HEK293 (cell line): ENCODE measurements at regions not wholly inside any gene's neighbourhood (a gene's known extent, or its start where the extent isn't known, plus 50 kb on each side); places are given as distances from the start of the nearest gene placed in this dataset.
A peak's percentile ranks its signal among the peaks of the same experiment; 100 is the strongest.

Experiments used
- BCL11B ChIP-seq: fragments of 450-650 bp; formaldehyde crosslinking; IDR thresholded peaks from 2 replicates; pipeline ENCODE4 v1.5.1; 2016; ENCODE audit warnings: low read depth, missing biosample characterization, missing genetic modification characterization
- GLI2 ChIP-seq: fragments of 450-650 bp; formaldehyde crosslinking; IDR thresholded peaks from 2 replicates; pipeline ENCODE4; 2017; ENCODE audit warnings: missing biosample characterization, missing genetic modification characterization, low read depth, borderline replicate concordance
- KLF10 ChIP-seq: fragments of 450-650 bp; IDR thresholded peaks from 2 replicates; pipeline ENCODE4 v1.5.1; 2018; ENCODE audit warnings: missing biosample characterization, mild to moderate bottlenecking, missing genetic modification characterization
- KLF8 ChIP-seq: fragments of 450-650 bp; formaldehyde crosslinking; IDR thresholded peaks from 2 replicates; pipeline ENCODE4 v1.5.1; 2016; ENCODE audit warnings: missing biosample characterization, missing genetic modification characterization
- SETDB1 ChIP-seq: IDR thresholded peaks from one replicate; pipeline ENCODE4 v1.6.1; 2017; ENCODE audit warnings: mild to moderate bottlenecking, low read length, moderate library complexity, mixed read lengths; ENCODE audit not compliant: insufficient read length
- SP3 ChIP-seq: fragments of 450-650 bp; formaldehyde crosslinking; IDR thresholded peaks from 2 replicates; pipeline ENCODE4 v1.5.1; 2016; ENCODE audit warnings: missing biosample characterization, missing genetic modification characterization
- ZBTB21 ChIP-seq: fragments of 450-650 bp; formaldehyde crosslinking; IDR thresholded peaks from 2 replicates; pipeline ENCODE4 v1.5.1; 2017; ENCODE audit warnings: missing biosample characterization, missing genetic modification characterization
- ZBTB7A ChIP-seq: fragments of 450-650 bp; formaldehyde crosslinking; IDR thresholded peaks from 2 replicates; pipeline ENCODE4 v1.5.1; 2016; ENCODE audit warnings: low read depth, missing biosample characterization, missing genetic modification characterization
- ZNF121 ChIP-seq: fragments of 450-650 bp; formaldehyde crosslinking; IDR thresholded peaks from 2 replicates; pipeline ENCODE4 v1.5.1; 2016; ENCODE audit warnings: missing biosample characterization, missing genetic modification characterization
- ZNF146 ChIP-seq: fragments of 450-650 bp; formaldehyde crosslinking; IDR thresholded peaks from 2 replicates; pipeline ENCODE4 v1.5.1; 2016; ENCODE audit warnings: missing biosample characterization, missing genetic modification characterization
- ZNF18 ChIP-seq: fragments of 450-650 bp; formaldehyde crosslinking; IDR thresholded peaks from 2 replicates; pipeline ENCODE4 v1.5.1; 2016; ENCODE audit warnings: missing biosample characterization, missing genetic modification characterization
- ZNF202 ChIP-seq: fragments of 450-650 bp; formaldehyde crosslinking; IDR thresholded peaks from 2 replicates; pipeline ENCODE4 v1.5.1; 2016; ENCODE audit warnings: missing biosample characterization, missing genetic modification characterization, borderline replicate concordance
- ZNF211 ChIP-seq: fragments of 450-650 bp; formaldehyde crosslinking; IDR thresholded peaks from 2 replicates; pipeline ENCODE4 v1.5.1; 2016; ENCODE audit warnings: low read depth, missing biosample characterization, missing genetic modification characterization
- ZNF292 ChIP-seq: fragments of 450-650 bp; formaldehyde crosslinking; IDR thresholded peaks from 2 replicates; pipeline ENCODE4 v1.5.1; 2016; ENCODE audit warnings: low read depth, missing biosample characterization, missing genetic modification characterization, borderline replicate concordance
- ZNF302 ChIP-seq: fragments of 450-650 bp; formaldehyde crosslinking; IDR thresholded peaks from 2 replicates; pipeline ENCODE4 v1.5.1; 2016; ENCODE audit warnings: missing biosample characterization, missing genetic modification characterization, low read depth
- ZNF37A ChIP-seq: fragments of 450-650 bp; IDR thresholded peaks from 2 replicates; pipeline ENCODE4 v1.5.1; 2018; ENCODE audit warnings: missing biosample characterization, missing genetic modification characterization
- ZNF416 ChIP-seq: fragments of 450-650 bp; formaldehyde crosslinking; IDR thresholded peaks from 2 replicates; pipeline ENCODE4 v1.5.1; 2016; ENCODE audit warnings: missing biosample characterization, missing genetic modification characterization
- ZNF530 ChIP-seq: fragments of 450-650 bp; formaldehyde crosslinking; IDR thresholded peaks from 2 replicates; pipeline ENCODE4 v1.5.1; 2016; ENCODE audit warnings: low read depth, missing biosample characterization, missing genetic modification characterization
- ZNF548 ChIP-seq: fragments of 450-650 bp; formaldehyde crosslinking; IDR thresholded peaks from 2 replicates; pipeline ENCODE4 v1.5.1; 2016; ENCODE audit warnings: missing biosample characterization, missing genetic modification characterization
- ZNF561 ChIP-seq: fragments of 450-650 bp; IDR thresholded peaks from 2 replicates; pipeline ENCODE4 v1.5.1; 2018; ENCODE audit warnings: missing biosample characterization, missing genetic modification characterization, borderline replicate concordance
- ZNF624 ChIP-seq: fragments of 450-650 bp; formaldehyde crosslinking; IDR thresholded peaks from 2 replicates; pipeline ENCODE4 v1.5.1; 2017; ENCODE audit warnings: missing biosample characterization, missing genetic modification characterization
- ZNF664 ChIP-seq: fragments of 450-650 bp; formaldehyde crosslinking; IDR thresholded peaks from 2 replicates; pipeline ENCODE4 v1.5.1; 2016; ENCODE audit warnings: missing biosample characterization, missing genetic modification characterization
- ZNF747 ChIP-seq: fragments of 450-650 bp; formaldehyde crosslinking; IDR thresholded peaks from 2 replicates; pipeline ENCODE4 v1.5.1; 2016; ENCODE audit warnings: missing biosample characterization, missing genetic modification characterization
- ZNF76 ChIP-seq: fragments of 450-650 bp; formaldehyde crosslinking; IDR thresholded peaks from 2 replicates; pipeline ENCODE4; 2016; ENCODE audit warnings: low read depth, missing biosample characterization, missing genetic modification characterization, borderline replicate concordance
- ZNF776 ChIP-seq: fragments of 450-650 bp; formaldehyde crosslinking; IDR thresholded peaks from 2 replicates; pipeline ENCODE4 v1.5.0; 2017; ENCODE audit warnings: missing biosample characterization, missing genetic modification characterization, borderline replicate concordance
- ZNF785 ChIP-seq: fragments of 450-650 bp; formaldehyde crosslinking; IDR thresholded peaks from 2 replicates; pipeline ENCODE4 v1.5.1; 2016; ENCODE audit warnings: missing biosample characterization, missing genetic modification characterization
- ZNF792 ChIP-seq: fragments of 450-650 bp; formaldehyde crosslinking; IDR thresholded peaks from 2 replicates; pipeline ENCODE4 v1.5.1; 2016; ENCODE audit warnings: missing biosample characterization, missing genetic modification characterization
- ZSCAN5A ChIP-seq: fragments of 450-650 bp; formaldehyde crosslinking; IDR thresholded peaks from 2 replicates; pipeline ENCODE4 v1.5.1; 2016; ENCODE audit warnings: missing biosample characterization, missing genetic modification characterization
- TF ChIP-seq, protein P1 (sequence below): fragments of 450-650 bp; formaldehyde crosslinking; IDR thresholded peaks from 2 replicates; pipeline ENCODE4 v1.5.1; 2016; ENCODE audit warnings: missing biosample characterization, missing genetic modification characterization
- TF ChIP-seq, protein P2 (sequence below): fragments of 450-650 bp; formaldehyde crosslinking; IDR thresholded peaks from 2 replicates; pipeline ENCODE4 v1.5.1; 2017; ENCODE audit warnings: missing biosample characterization, mild to moderate bottlenecking, missing genetic modification characterization, moderate library complexity
- TF ChIP-seq, protein P3 (sequence below): fragments of 450-650 bp; formaldehyde crosslinking; IDR thresholded peaks from 2 replicates; pipeline ENCODE4 v1.5.1; 2017; ENCODE audit warnings: missing biosample characterization, missing genetic modification characterization

- TF ChIP-seq ZNF561 (tag by site-specific recombination) = no peak
- no peak for TF ChIP-seq ZNF530
- TF ChIP-seq ZNF624 (tag by site-specific recombination) = no peak
- TF ChIP-seq ZNF548 = no peak
- no peak for TF ChIP-seq ZNF76 (tag by site-specific recombination)
- TF ChIP-seq ZNF37A (tag by site-specific recombination) = no peak
- TF ChIP-seq, protein P1, sequence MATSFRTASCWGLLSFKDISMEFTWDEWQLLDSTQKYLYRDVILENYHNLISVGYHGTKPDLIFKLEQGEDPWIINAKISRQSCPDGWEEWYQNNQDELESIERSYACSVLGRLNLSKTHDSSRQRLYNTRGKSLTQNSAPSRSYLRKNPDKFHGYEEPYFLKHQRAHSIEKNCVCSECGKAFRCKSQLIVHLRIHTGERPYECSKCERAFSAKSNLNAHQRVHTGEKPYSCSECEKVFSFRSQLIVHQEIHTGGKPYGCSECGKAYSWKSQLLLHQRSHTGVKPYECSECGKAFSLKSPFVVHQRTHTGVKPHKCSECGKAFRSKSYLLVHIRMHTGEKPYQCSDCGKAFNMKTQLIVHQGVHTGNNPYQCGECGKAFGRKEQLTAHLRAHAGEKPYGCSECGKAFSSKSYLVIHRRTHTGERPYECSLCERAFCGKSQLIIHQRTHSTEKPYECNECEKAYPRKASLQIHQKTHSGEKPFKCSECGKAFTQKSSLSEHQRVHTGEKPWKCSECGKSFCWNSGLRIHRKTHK (tag by site-specific recombination) = no peak
- 0 out of 2 replicates have a peak, but pooled peaks have one; percentile 24 for TF ChIP-seq ZNF792 (tag by site-specific recombination)
- 0 out of 2 replicates have a peak, but pooled peaks have one; percentile 57 for TF ChIP-seq ZSCAN5A (tag by site-specific recombination)
- peak; percentile 51; the same call in 1 of the 2 replicates for TF ChIP-seq ZNF121
- TF ChIP-seq ZNF292 (tag by site-specific recombination) = no peak
- TF ChIP-seq, protein P2, sequence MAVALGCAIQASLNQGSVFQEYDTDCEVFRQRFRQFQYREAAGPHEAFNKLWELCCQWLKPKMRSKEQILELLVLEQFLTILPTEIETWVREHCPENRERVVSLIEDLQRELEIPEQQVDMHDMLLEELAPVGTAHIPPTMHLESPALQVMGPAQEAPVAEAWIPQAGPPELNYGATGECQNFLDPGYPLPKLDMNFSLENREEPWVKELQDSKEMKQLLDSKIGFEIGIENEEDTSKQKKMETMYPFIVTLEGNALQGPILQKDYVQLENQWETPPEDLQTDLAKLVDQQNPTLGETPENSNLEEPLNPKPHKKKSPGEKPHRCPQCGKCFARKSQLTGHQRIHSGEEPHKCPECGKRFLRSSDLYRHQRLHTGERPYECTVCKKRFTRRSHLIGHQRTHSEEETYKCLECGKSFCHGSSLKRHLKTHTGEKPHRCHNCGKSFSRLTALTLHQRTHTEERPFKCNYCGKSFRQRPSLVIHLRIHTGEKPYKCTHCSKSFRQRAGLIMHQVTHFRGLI (tag by site-specific recombination) = no peak
- 0 out of 2 replicates have a peak, but pooled peaks have one; percentile 17 for TF ChIP-seq ZBTB7A
- TF ChIP-seq ZNF202 = no peak
- no peak for TF ChIP-seq ZNF146 (tag by site-specific recombination)
- no peak for TF ChIP-seq ZBTB21 (tag by site-specific recombination)
- TF ChIP-seq BCL11B (tag by site-specific recombination) = no peak
- TF ChIP-seq ZNF776 (tag by site-specific recombination) = no peak
- no peak for TF ChIP-seq ZNF664 (tag by site-specific recombination)
- TF ChIP-seq ZNF416 (tag by site-specific recombination) = no peak
- no peak for TF ChIP-seq SP3 (tag by site-specific recombination)
- TF ChIP-seq KLF8 (tag by site-specific recombination) = no peak
- TF ChIP-seq SETDB1 = no peak
- no peak for TF ChIP-seq ZNF18 (tag by site-specific recombination)
- no peak for TF ChIP-seq ZNF211 (tag by site-specific recombination)
- TF ChIP-seq, protein P3, sequence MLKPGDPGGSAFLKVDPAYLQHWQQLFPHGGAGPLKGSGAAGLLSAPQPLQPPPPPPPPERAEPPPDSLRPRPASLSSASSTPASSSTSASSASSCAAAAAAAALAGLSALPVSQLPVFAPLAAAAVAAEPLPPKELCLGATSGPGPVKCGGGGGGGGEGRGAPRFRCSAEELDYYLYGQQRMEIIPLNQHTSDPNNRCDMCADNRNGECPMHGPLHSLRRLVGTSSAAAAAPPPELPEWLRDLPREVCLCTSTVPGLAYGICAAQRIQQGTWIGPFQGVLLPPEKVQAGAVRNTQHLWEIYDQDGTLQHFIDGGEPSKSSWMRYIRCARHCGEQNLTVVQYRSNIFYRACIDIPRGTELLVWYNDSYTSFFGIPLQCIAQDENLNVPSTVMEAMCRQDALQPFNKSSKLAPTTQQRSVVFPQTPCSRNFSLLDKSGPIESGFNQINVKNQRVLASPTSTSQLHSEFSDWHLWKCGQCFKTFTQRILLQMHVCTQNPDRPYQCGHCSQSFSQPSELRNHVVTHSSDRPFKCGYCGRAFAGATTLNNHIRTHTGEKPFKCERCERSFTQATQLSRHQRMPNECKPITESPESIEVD (tag by site-specific recombination) = no peak
- no peak for TF ChIP-seq ZNF785 (tag by site-specific recombination)
- TF ChIP-seq KLF10 (tag by site-specific recombination) = no peak
- TF ChIP-seq GLI2 (tag by site-specific recombination) = no peak
- no peak for TF ChIP-seq ZNF302 (tag by site-specific recombination)
- TF ChIP-seq ZNF747 = no peak
Measured at GRCh38 chr19:29873801-29874575, 62.2 kb downstream of the CCNE1 start (continued).
